ENCODE measurements at regions not wholly inside any gene's neighbourhood (a gene's known extent, or its start where the extent isn't known, plus 50 kb on each side); places are given as distances from the start of the nearest gene placed in this dataset.

GRCh38 chr5:157911568-157911967, 52.6 kb upstream of the CLINT1 start:
- no peak for DNase-seq (ENCODE audit: low read depth, low spot score)
- TF ChIP-seq EZH2 (IDR thresholded peaks at IDR 0.05), result no peak
- TF ChIP-seq POLR2AphosphoS5 (IDR thresholded peaks at IDR 0.05; ENCODE audit: borderline replicate concordance, low read depth, low read length), result no peak
- TF ChIP-seq FOXP2 (optimal IDR thresholded peaks at IDR 0.05; ENCODE audit: control extremely low read depth, extremely low read length, insufficient read depth), result no peak
- H3K9me3 ChIP-seq (ENCODE audit: low read depth, low read length), result no peaks in the 10 kb centered on the region
- H3K9ac ChIP-seq (ENCODE audit: insufficient read length), result no peak overlapping the region
- H3K4me3 ChIP-seq, result no peak overlapping the region
- no peaks in the 10 kb centered on the region for H3K36me3 ChIP-seq (ENCODE audit: insufficient read depth, low read length)
- no peak overlapping the region for H3K27ac ChIP-seq

Data from SK-N-MC (cell line).